ENCODE measurements at regions not wholly inside any gene's neighbourhood (a gene's known extent, or its start where the extent isn't known, plus 50 kb on each side); places are given as distances from the start of the nearest gene placed in this dataset.
"Not testable (repeated sequence)": the region's sequence is repeated elsewhere in the genome, so short reads cannot be mapped to it uniquely, and the experiment has no call there.

GRCh38 chr5:50922134-50922941 lies 255.9 kb downstream of the PARP8 start:
- TF ChIP-seq, protein P1, sequence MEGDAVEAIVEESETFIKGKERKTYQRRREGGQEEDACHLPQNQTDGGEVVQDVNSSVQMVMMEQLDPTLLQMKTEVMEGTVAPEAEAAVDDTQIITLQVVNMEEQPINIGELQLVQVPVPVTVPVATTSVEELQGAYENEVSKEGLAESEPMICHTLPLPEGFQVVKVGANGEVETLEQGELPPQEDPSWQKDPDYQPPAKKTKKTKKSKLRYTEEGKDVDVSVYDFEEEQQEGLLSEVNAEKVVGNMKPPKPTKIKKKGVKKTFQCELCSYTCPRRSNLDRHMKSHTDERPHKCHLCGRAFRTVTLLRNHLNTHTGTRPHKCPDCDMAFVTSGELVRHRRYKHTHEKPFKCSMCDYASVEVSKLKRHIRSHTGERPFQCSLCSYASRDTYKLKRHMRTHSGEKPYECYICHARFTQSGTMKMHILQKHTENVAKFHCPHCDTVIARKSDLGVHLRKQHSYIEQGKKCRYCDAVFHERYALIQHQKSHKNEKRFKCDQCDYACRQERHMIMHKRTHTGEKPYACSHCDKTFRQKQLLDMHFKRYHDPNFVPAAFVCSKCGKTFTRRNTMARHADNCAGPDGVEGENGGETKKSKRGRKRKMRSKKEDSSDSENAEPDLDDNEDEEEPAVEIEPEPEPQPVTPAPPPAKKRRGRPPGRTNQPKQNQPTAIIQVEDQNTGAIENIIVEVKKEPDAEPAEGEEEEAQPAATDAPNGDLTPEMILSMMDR (IDR thresholded peaks at IDR 0.05; ENCODE audit: insufficient read depth, low read length, poor library complexity, severe bottlenecking) = peak; percentile 76
- TF ChIP-seq EZH2phosphoT487 (conservative IDR thresholded peaks at IDR 0.05; ENCODE audit: low read length) = not testable (repeated sequence)
